ENCODE measurements at regions not wholly inside any gene's neighbourhood (a gene's known extent, or its start where the extent isn't known, plus 50 kb on each side); places are given as distances from the start of the nearest gene placed in this dataset.

DNA sequence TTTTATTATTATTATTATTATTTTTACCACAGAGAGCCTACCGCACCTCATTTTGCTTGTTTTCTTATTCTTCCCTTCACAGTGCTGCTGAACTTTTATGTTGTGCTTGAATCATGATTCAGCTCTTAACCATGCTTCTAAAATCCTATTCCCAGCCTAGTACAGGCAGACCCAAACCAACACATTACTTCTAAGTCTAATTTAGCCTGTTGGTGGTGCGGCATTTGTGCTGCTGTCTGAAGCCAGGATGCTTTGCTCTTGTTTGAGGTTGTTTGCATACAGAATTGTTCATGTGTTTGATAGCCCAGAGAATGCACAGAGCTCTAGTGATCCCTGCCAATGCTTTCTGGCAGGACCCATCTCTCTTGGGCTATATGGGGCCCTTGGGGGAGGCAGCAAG is 213.5 kb upstream of the KCNG1 start:
- TF ChIP-seq POLR2AphosphoS5 (IDR thresholded peaks at IDR 0.05; ENCODE audit: low read depth, low read length) (no peak), SPI1 (IDR thresholded peaks at IDR 0.05; ENCODE audit: low read depth, low read length) (no peak), TAF1 (IDR thresholded peaks at IDR 0.05; ENCODE audit: low read depth, low read length) (no peak), POLR2A (IDR thresholded peaks at IDR 0.05; ENCODE audit: low read depth, low read length) (no peak), PAX5 (IDR thresholded peaks at IDR 0.05; ENCODE audit: insufficient read depth, low read length, severe bottlenecking) (no peak), POU2F2 (IDR thresholded peaks at IDR 0.05; ENCODE audit: low read depth, low read length) (no peak)
